Jurkat, Clone E6-1 (cell line): ENCODE measurements at regions not wholly inside any gene's neighbourhood (a gene's known extent, or its start where the extent isn't known, plus 50 kb on each side); places are given as distances from the start of the nearest gene placed in this dataset.
"Not testable (repeated sequence)": the region's sequence is repeated elsewhere in the genome, so short reads cannot be mapped to it uniquely, and the experiment has no call there.

Experiments used
- DNase-seq: peaks from one replicate; pipeline ENCODE4 v3.0.0-alpha.2; 2011; ENCODE audit warnings: low read depth, low spot score
- H3K4me3 ChIP-seq: 2 replicates; pipeline ENCODE4 v1.5.1; 2011; ENCODE audit warnings: mild to moderate bottlenecking, low read length, control low read depth, moderate library complexity

- no peak overlapping the region for H3K4me3 ChIP-seq
- DNase-seq, result no peak
These were observed 438.6 kb downstream of the RNF144A start for GRCh38 chr2:7355781-7356180.

GRCh38 chr2:7356909-7357584 lies 439.8 kb downstream of the RNF144A start:
- H3K4me3 ChIP-seq, result no peak overlapping the region
- DNase-seq, result no peak

GRCh38 chr2:7357993-7358392 lies 440.8 kb downstream of the RNF144A start:
- DNase-seq, result no peak
- no peak overlapping the region for H3K4me3 ChIP-seq

- no peak for DNase-seq
- H3K4me3 ChIP-seq, result no peak overlapping the region
These were observed 441.7 kb downstream of the RNF144A start for GRCh38 chr2:7358865-7359447.

- DNase-seq, result no peak
- H3K4me3 ChIP-seq, result no peak overlapping the region
These were observed 446.7 kb downstream of the RNF144A start for GRCh38 chr2:7363906-7364305.

- no peak for DNase-seq
- H3K4me3 ChIP-seq, result no peak overlapping the region
These were observed 451.0 kb downstream of the RNF144A start for GRCh38 chr2:7368211-7368610.

GRCh38 chr2:7373156-7373555 lies 455.9 kb downstream of the RNF144A start:
- DNase-seq, result no peak
- H3K4me3 ChIP-seq, result no peak overlapping the region

- no peak for DNase-seq
These were observed 458.7 kb downstream of the RNF144A start for GRCh38 chr2:7375901-7376300.

GRCh38 chr2:7377916-7378569 lies 460.8 kb downstream of the RNF144A start:
- no peak for DNase-seq
- no peak overlapping the region for H3K4me3 ChIP-seq

More at GRCh38 chr2:7375901-7376300, 458.7 kb downstream of the RNF144A start:
- no peak overlapping the region for H3K4me3 ChIP-seq

- no peak for DNase-seq
- no peak overlapping the region for H3K4me3 ChIP-seq
These were observed 461.4 kb downstream of the RNF144A start for GRCh38 chr2:7378591-7378990.

GRCh38 chr2:7379799-7380198 lies 462.6 kb downstream of the RNF144A start:
- DNase-seq, result no peak
- no peak overlapping the region for H3K4me3 ChIP-seq

- DNase-seq, result no peak
- no peak overlapping the region for H3K4me3 ChIP-seq
These were observed 467.6 kb downstream of the RNF144A start for GRCh38 chr2:7384773-7385349.

- not testable (repeated sequence) for DNase-seq
These were observed 473.1 kb downstream of the RNF144A start for GRCh38 chr2:7390311-7390710.

GRCh38 chr2:7392076-7392787 lies 475.0 kb downstream of the RNF144A start:
- DNase-seq, result no peak
- H3K4me3 ChIP-seq, result no peak overlapping the region

More at GRCh38 chr2:7390311-7390710, 473.1 kb downstream of the RNF144A start:
- not testable (repeated sequence) for H3K4me3 ChIP-seq

- no peak overlapping the region for H3K4me3 ChIP-seq
- DNase-seq, result no peak
These were observed 477.0 kb downstream of the RNF144A start for GRCh38 chr2:7394195-7394594.

- DNase-seq, result no peak
- no peak overlapping the region for H3K4me3 ChIP-seq
These were observed 483.4 kb downstream of the RNF144A start for GRCh38 chr2:7400628-7401027.

- peak; percentile 53 for DNase-seq
- no peak overlapping the region for H3K4me3 ChIP-seq
These were observed 486.0 kb downstream of the RNF144A start for GRCh38 chr2:7403092-7403775.

- DNase-seq, result no peak
- no peak overlapping the region for H3K4me3 ChIP-seq
These were observed 488.9 kb downstream of the RNF144A start for GRCh38 chr2:7405861-7406715.
